ENCODE measurements at regions not wholly inside any gene's neighbourhood (a gene's known extent, or its start where the extent isn't known, plus 50 kb on each side); places are given as distances from the start of the nearest gene placed in this dataset.

DNA sequence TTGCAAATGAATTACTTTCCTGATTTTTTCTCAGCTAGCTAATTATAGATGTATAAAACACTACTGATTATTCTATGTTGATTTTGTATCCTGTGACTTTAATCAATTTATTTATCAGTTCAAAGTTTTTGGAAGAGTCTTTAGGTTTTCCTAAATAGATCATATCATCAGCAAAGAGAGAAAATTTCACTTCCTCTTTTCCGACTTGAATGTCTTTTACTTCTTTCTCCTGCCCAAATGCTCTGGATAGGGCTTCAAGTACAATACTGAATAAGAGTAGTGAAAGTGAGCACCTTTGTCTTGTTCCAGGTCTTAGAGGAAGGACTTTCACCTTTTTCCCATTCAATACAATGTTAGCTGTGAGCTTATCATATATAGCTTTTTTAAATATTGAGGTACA, 417.9 kb downstream of the PDGFC start:
- H3K4ac ChIP-seq (ENCODE audit: low read depth, low read length), result no peak overlapping the region
- no peak overlapping the region for H2AFZ ChIP-seq (replicated peaks; ENCODE audit: low read length, poor library complexity)
- no peak overlapping the region for H4K91ac ChIP-seq (ENCODE audit: insufficient read depth, low read depth, low read length)
- no peaks in the 10 kb centered on the region for H3K27me3 ChIP-seq (ENCODE audit: control insufficient read depth, insufficient read depth, low read length)
- no peak for TF ChIP-seq RAD21 (IDR thresholded peaks at IDR 0.05; ENCODE audit: low read length)
- no peak for TF ChIP-seq SMC3 (IDR thresholded peaks at IDR 0.05; ENCODE audit: low read depth, low read length)
- TF ChIP-seq, protein P1, sequence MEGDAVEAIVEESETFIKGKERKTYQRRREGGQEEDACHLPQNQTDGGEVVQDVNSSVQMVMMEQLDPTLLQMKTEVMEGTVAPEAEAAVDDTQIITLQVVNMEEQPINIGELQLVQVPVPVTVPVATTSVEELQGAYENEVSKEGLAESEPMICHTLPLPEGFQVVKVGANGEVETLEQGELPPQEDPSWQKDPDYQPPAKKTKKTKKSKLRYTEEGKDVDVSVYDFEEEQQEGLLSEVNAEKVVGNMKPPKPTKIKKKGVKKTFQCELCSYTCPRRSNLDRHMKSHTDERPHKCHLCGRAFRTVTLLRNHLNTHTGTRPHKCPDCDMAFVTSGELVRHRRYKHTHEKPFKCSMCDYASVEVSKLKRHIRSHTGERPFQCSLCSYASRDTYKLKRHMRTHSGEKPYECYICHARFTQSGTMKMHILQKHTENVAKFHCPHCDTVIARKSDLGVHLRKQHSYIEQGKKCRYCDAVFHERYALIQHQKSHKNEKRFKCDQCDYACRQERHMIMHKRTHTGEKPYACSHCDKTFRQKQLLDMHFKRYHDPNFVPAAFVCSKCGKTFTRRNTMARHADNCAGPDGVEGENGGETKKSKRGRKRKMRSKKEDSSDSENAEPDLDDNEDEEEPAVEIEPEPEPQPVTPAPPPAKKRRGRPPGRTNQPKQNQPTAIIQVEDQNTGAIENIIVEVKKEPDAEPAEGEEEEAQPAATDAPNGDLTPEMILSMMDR (conservative IDR thresholded peaks at IDR 0.05; ENCODE audit: low read depth, low read length), result no peak
- TF ChIP-seq MAFK (IDR thresholded peaks at IDR 0.05; ENCODE audit: low read depth, low read length), result no peak
- TF ChIP-seq RFX5 (IDR thresholded peaks at IDR 0.05; ENCODE audit: low read depth, low read length), result no peak
- no peak for TF ChIP-seq MAZ (IDR thresholded peaks at IDR 0.05; ENCODE audit: borderline replicate concordance, low read depth, low read length)
- TF ChIP-seq ELK1 (IDR thresholded peaks at IDR 0.05; ENCODE audit: borderline replicate concordance, low read depth, low read length), result no peak
- no peak for TF ChIP-seq MXI1 (IDR thresholded peaks at IDR 0.05; ENCODE audit: borderline replicate concordance, low read depth, low read length)
- TF ChIP-seq NFE2L2 (IDR thresholded peaks at IDR 0.05; ENCODE audit: low read depth, low read length), result no peak
- TF ChIP-seq RCOR1 (IDR thresholded peaks at IDR 0.05; ENCODE audit: insufficient replicate concordance, low read length), result no peak
- no peak for TF ChIP-seq CHD1 (IDR thresholded peaks at IDR 0.05; ENCODE audit: low read depth, low read length)
- TF ChIP-seq FOS (IDR thresholded peaks at IDR 0.05; ENCODE audit: low read depth, low read length), result no peak
- TF ChIP-seq BHLHE40 (IDR thresholded peaks at IDR 0.05; ENCODE audit: low read depth, low read length), result no peak
- TF ChIP-seq CEBPB (IDR thresholded peaks at IDR 0.05; ENCODE audit: low read depth, low read length), result no peak
- no peak for TF ChIP-seq POLR2A (IDR thresholded peaks at IDR 0.05; ENCODE audit: low read depth, low read length)
- no peak for TF ChIP-seq USF2 (IDR thresholded peaks at IDR 0.05; ENCODE audit: low read depth, low read length)
- DNase-seq (no peak), ATAC-seq (ENCODE audit: low read depth) (no peak)
- H3K4me3 ChIP-seq (ENCODE audit: insufficient read depth, low read depth, low read length), result no peak overlapping the region
- H3K79me1 ChIP-seq (ENCODE audit: low read depth in 1 of 2, low read length in 2 of 2), result no peaks in the 10 kb centered on the region
- ChIA-PET POLR2A (ENCODE audit: unreplicated experiment) (no interaction called here), CTCF (interaction anchor here (0.6 kb wide), 1 partner anchor 21 kb away, joined by 5 read pairs; no protein-coding TSS in a partner anchor)
- no peaks in the 10 kb centered on the region for H3K36me3 ChIP-seq (ENCODE audit: control insufficient read depth, insufficient read depth, low read length)
- H3K9me1 ChIP-seq (ENCODE audit: insufficient read depth, low read length), result peaks cover 11% of the 10 kb centered on the region
- no peak overlapping the region for H3K23ac ChIP-seq (ENCODE audit: low read depth, low read length)
- H3K4me1 ChIP-seq (ENCODE audit: control insufficient read depth, insufficient read depth, low read length), result peaks cover 5% of the 10 kb centered on the region
- H3K4me2 ChIP-seq (ENCODE audit: low read depth, low read length), result no peak overlapping the region
- no peak overlapping the region for H4K5ac ChIP-seq (ENCODE audit: low read depth, low read length)
- H2BK20ac ChIP-seq (ENCODE audit: low read depth, low read length), result no peak overlapping the region
- H3K27ac ChIP-seq (ENCODE audit: insufficient read depth, low read length), result no peak overlapping the region
- no peak overlapping the region for H3K18ac ChIP-seq (ENCODE audit: low read depth, low read length)
- BruUV-seq (replicated peaks), result no TSS peak
- no peak overlapping the region for H2AK5ac ChIP-seq (ENCODE audit: low read depth, low read length)
- WGBS, 2 experiments (ENCODE audit: extremely low coverage in 2 of 2, insufficient read length in 1 of 2), result no CpG with 5 or more reads among the region's 1 CpG
- dilution Hi-C loops (cut with HindIII; ENCODE audit: low sequenced_read_pairs, unreplicated experiment), result no loop called here
- no peak overlapping the region for H2BK15ac ChIP-seq (ENCODE audit: low read depth, low read length)
- H2AK9ac ChIP-seq (replicated peaks; ENCODE audit: low read depth, low read length, poor library complexity), result no peak overlapping the region
- H4K8ac ChIP-seq (ENCODE audit: low read depth in 2 of 2, low read length in 2 of 2), result no peak overlapping the region
- no peak overlapping the region for H2BK5ac ChIP-seq (ENCODE audit: low read depth, low read length, poor library complexity, severe bottlenecking)
- no peaks in the 10 kb centered on the region for H4K20me1 ChIP-seq (ENCODE audit: insufficient read depth, low read length)
- no peaks in the 10 kb centered on the region for H3K9me3 ChIP-seq (ENCODE audit: control insufficient read depth, insufficient read depth, low read length)
- H3K9ac ChIP-seq (ENCODE audit: low read depth, low read length), result no peak overlapping the region
- no peak overlapping the region for H3K14ac ChIP-seq (replicated peaks; ENCODE audit: low read depth, low read length)
- in situ Hi-C loops (cut with MboI; ENCODE audit: low sequenced_read_pairs), result no loop called here
- intact Hi-C loops (cut with micrococcal nuclease), result no loop called here
- no peak overlapping the region for H2BK120ac ChIP-seq (ENCODE audit: low read depth, low read length)
- H3K56ac ChIP-seq (ENCODE audit: extremely low read depth, insufficient read depth, low read length), result no peak overlapping the region
